ENCODE measurements at regions not wholly inside any gene's neighbourhood (a gene's known extent, or its start where the extent isn't known, plus 50 kb on each side); places are given as distances from the start of the nearest gene placed in this dataset.

GRCh38 chr7:133185512-133185911, 67.4 kb upstream of the EXOC4 start:
- TF ChIP-seq CTCF (IDR thresholded peaks at IDR 0.05; ENCODE audit: control extremely low read depth, extremely low read depth, low read depth, missing control alignments), result no peak
- no peak for DNase-seq (ENCODE audit: extremely low spot score)
- ChIA-PET POLR2A (no interaction called here), CTCF (interaction anchor here (1.8 kb wide), 1 partner anchor 12 kb away, joined by 7 read pairs; no protein-coding TSS in a partner anchor)

- ChIA-PET CTCF (interaction anchor here (1.8 kb wide), 1 partner anchor 13 kb away, joined by 7 read pairs; no protein-coding TSS in a partner anchor), POLR2A (no interaction called here)
- no peak for TF ChIP-seq CTCF (IDR thresholded peaks at IDR 0.05; ENCODE audit: control extremely low read depth, extremely low read depth, low read depth, missing control alignments)
- no peak for DNase-seq (ENCODE audit: extremely low spot score)
Measured at GRCh38 chr7:133186060-133186459, 66.8 kb upstream of the EXOC4 start.

- POLR2A ChIA-PET, result no interaction called here
Measured at GRCh38 chr7:133190172-133190528, 62.7 kb upstream of the EXOC4 start.

GRCh38 chr7:133190650-133191049, 62.2 kb upstream of the EXOC4 start:
- POLR2A ChIA-PET, result no interaction called here
- DNase-seq (ENCODE audit: extremely low spot score), result no peak
- TF ChIP-seq CTCF (IDR thresholded peaks at IDR 0.05; ENCODE audit: control extremely low read depth, extremely low read depth, low read depth, missing control alignments), result no peak
- CTCF ChIA-PET, result interaction anchor here (1.0 to 1.1 kb wide), 2 partner anchors 9 to 183 kb away, joined by 3 to 6 read pairs; no protein-coding TSS in a partner anchor

More at GRCh38 chr7:133190172-133190528, 62.7 kb upstream of the EXOC4 start:
- no peak for DNase-seq (ENCODE audit: extremely low spot score)
- no peak for TF ChIP-seq CTCF (IDR thresholded peaks at IDR 0.05; ENCODE audit: control extremely low read depth, extremely low read depth, low read depth, missing control alignments)
- CTCF ChIA-PET, result interaction anchor here (1.0 kb wide), 1 partner anchor 184 kb away, joined by 3 read pairs; no protein-coding TSS in a partner anchor

GRCh38 chr7:133191787-133192186, 61.1 kb upstream of the EXOC4 start:
- no peak for TF ChIP-seq CTCF (IDR thresholded peaks at IDR 0.05; ENCODE audit: control extremely low read depth, extremely low read depth, low read depth, missing control alignments)
- DNase-seq (ENCODE audit: extremely low spot score), result no peak
- POLR2A ChIA-PET, result no interaction called here
- CTCF ChIA-PET, result interaction anchor here (1.0 to 3.0 kb wide), 5 partner anchors 10 to 245 kb away, joined by 3 to 11 read pairs (median 3); no protein-coding TSS in a partner anchor

- CTCF ChIA-PET, result interaction anchor here (0.9 to 1.9 kb wide), 2 partner anchors 11 to 23 kb away, joined by 3 to 4 read pairs; no protein-coding TSS in a partner anchor
- POLR2A ChIA-PET, result no interaction called here
Measured at GRCh38 chr7:133195868-133196267, 57.0 kb upstream of the EXOC4 start.

More at GRCh38 chr7:133195868-133196267, 57.0 kb upstream of the EXOC4 start:
- no peak for TF ChIP-seq CTCF (IDR thresholded peaks at IDR 0.05; ENCODE audit: control extremely low read depth, extremely low read depth, low read depth, missing control alignments)
- no peak for DNase-seq (ENCODE audit: extremely low spot score)
